Esophagus muscularis mucosa (tissue), 4 donors: ENCODE measurements at regions not wholly inside any gene's neighbourhood (a gene's known extent, or its start where the extent isn't known, plus 50 kb on each side); places are given as distances from the start of the nearest gene placed in this dataset.
"Not testable (repeated sequence)": the region's sequence is repeated elsewhere in the genome, so short reads cannot be mapped to it uniquely, and the experiment has no call there.

ENCODE experiments used
- DNase-seq: peaks from one replicate; pipeline ENCODE4 v3.0.0-alpha.2; 2017; ENCODE audit errors: extremely low spot score
- H3K27ac ChIP-seq, 4 donors: fragments of 200-600 bp; sonication (generic); replicated peaks in 1 of 4; 1 replicate in 3 of 4; 2 replicates in 1 of 4; pipeline ENCODE4 v1.5.1; 2016 to 2019; ENCODE audit warnings: mild to moderate bottlenecking in 1 of 4
- H3K27me3 ChIP-seq, 4 donors: fragments of 200-600 bp; sonication (generic); one replicate each; pipeline versions ENCODE4 v1.5.1 to v1.6.0; 2016 to 2019
- H3K36me3 ChIP-seq, 4 donors: fragments of 200-600 bp; sonication (generic); one replicate each; pipeline ENCODE4 v1.5.1; 2016 to 2019
- H3K4me1 ChIP-seq, 4 donors: fragments of 200-600 bp; sonication (generic); one replicate each; pipeline ENCODE4 v1.5.1; 2016 to 2019
- H3K4me3 ChIP-seq, 4 donors: fragments of 200-600 bp; sonication (generic); 1 replicate in 2 of 4; 2 replicates in 2 of 4; pipeline ENCODE4 v1.5.1; 2016 to 2019; ENCODE audit warnings: mild to moderate bottlenecking in 4 of 4, moderate library complexity in 1 of 4
- H3K9me3 ChIP-seq, 4 donors: fragments of 200-600 bp; sonication (generic); 1 replicate in 3 of 4; 2 replicates in 1 of 4; pipeline ENCODE4 v1.5.1; 2016 to 2019
- EP300 ChIP-seq: sonication (generic); formaldehyde crosslinking; IDR thresholded peaks from one replicate; pipeline ENCODE4 v1.6.1; 2017; ENCODE audit warnings: antibody characterized with exemption
- POLR2A ChIP-seq: fragments of 450-650 bp; IDR thresholded peaks from one replicate; pipeline ENCODE4 v1.6.1; 2017; ENCODE audit warnings: antibody characterized with exemption, moderate library complexity, mild to moderate bottlenecking, low read depth
- POLR2AphosphoS5 ChIP-seq, 2 donors: sonication (generic); formaldehyde crosslinking; IDR thresholded peaks; one replicate each; pipeline ENCODE4 v1.6.1; 2017; ENCODE audit warnings: antibody characterized with exemption in 2 of 2
- WGBS: methylation state at CpG from one replicate; pipeline ENCODE4 v1.1.5; 2018; 5-methylcytosine and 5-hydroxymethylcytosine counted together
- intact Hi-C: fragments of 100-400 bp; cut with DNase I; formaldehyde crosslinking; loops from one replicate; pipeline ENCODE4 v1.15.1; 2023
- TF ChIP-seq, protein P1 (sequence below), 3 experiments: fragments of 200-600 bp in 2 of 3; fragments of 450-650 bp in 1 of 3; sonication (generic) in 2 of 3; IDR thresholded peaks; one replicate each; pipeline ENCODE4 v1.5.1; 2017 to 2019; ENCODE audit warnings: antibody characterized with exemption in 3 of 3, mild to moderate bottlenecking in 2 of 3, moderate library complexity in 1 of 3

GRCh38 chr2:78817430-78817829 is 208.1 kb upstream of the REG3G start:
- WGBS, result 49% methylated on average over 4 of the region's 4 CpGs
- DNase-seq, result no peak
- H3K27me3 ChIP-seq, result no peaks in the 10 kb centered on the region
- H3K4me3 ChIP-seq, result no peak overlapping the region
- intact Hi-C loops, result no loop called here
- H3K9me3 ChIP-seq, result no peaks in the 10 kb centered on the region
- no peak overlapping the region for H3K27ac ChIP-seq
- H3K36me3 ChIP-seq, result no peaks in the 10 kb centered on the region
- TF ChIP-seq POLR2AphosphoS5 (IDR thresholded peaks at IDR 0.05) (no peak), POLR2A (no peak), EP300 (no peak)
- TF ChIP-seq, protein P1, sequence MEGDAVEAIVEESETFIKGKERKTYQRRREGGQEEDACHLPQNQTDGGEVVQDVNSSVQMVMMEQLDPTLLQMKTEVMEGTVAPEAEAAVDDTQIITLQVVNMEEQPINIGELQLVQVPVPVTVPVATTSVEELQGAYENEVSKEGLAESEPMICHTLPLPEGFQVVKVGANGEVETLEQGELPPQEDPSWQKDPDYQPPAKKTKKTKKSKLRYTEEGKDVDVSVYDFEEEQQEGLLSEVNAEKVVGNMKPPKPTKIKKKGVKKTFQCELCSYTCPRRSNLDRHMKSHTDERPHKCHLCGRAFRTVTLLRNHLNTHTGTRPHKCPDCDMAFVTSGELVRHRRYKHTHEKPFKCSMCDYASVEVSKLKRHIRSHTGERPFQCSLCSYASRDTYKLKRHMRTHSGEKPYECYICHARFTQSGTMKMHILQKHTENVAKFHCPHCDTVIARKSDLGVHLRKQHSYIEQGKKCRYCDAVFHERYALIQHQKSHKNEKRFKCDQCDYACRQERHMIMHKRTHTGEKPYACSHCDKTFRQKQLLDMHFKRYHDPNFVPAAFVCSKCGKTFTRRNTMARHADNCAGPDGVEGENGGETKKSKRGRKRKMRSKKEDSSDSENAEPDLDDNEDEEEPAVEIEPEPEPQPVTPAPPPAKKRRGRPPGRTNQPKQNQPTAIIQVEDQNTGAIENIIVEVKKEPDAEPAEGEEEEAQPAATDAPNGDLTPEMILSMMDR (IDR thresholded peaks at IDR 0.05), result no peak
- no peaks in the 10 kb centered on the region for H3K4me1 ChIP-seq

DNA sequence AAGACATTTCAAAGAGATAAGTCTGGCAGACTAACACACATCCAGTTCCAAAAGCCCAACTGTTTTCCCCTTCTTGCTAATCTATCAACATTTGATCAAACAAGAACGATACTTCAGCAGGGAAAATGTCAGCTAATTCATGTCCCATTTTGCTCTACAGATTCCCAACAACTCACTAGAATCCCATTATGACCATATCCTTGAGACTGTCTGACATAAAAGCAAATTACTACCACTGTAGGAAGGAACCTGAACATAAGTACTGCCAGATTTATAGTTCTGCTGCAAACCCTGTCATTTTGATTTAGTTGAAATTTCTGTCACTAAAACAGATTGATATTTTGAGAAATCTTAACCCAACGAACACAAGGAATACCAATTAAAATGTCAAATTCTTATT is 193.0 kb upstream of the REG3G start:
- H3K4me3 ChIP-seq, result no peak overlapping the region
- 57% methylated on average over 2 of the region's 2 CpGs for WGBS
- no peaks in the 10 kb centered on the region for H3K36me3 ChIP-seq
- H3K27me3 ChIP-seq, result no peaks in the 10 kb centered on the region
- no peak for DNase-seq
- intact Hi-C loops, result no loop called here
- no peaks in the 10 kb centered on the region for H3K4me1 ChIP-seq
- TF ChIP-seq EP300 (no peak), POLR2AphosphoS5 (IDR thresholded peaks at IDR 0.05) (no peak), POLR2A (no peak)
- TF ChIP-seq, protein P1 (IDR thresholded peaks at IDR 0.05), result no peak
- no peak overlapping the region for H3K27ac ChIP-seq
- H3K9me3 ChIP-seq, result no peaks in the 10 kb centered on the region

DNA sequence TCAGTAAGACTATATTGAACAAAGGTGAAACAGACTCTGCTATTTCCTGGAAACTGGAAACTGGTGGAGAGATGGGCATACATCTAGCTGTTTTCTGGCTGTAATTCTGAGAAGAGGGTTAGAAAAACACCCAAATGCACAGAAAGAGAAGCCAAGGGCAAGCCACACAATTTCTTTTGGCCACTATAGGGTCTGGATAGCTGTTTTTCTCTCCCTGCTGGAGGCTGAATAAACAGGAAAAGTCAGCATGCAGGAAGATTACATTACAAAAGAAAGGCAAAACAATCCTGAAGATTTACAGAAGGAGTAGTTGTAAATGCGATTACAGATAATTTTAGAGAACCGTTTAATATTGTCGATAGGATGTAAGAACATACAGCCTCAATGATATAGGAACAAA is 186.2 kb upstream of the REG3G start:
- H3K36me3 ChIP-seq, result no peaks in the 10 kb centered on the region

GRCh38 chr2:78840311-78840710 is 185.2 kb upstream of the REG3G start:
- H3K27me3 ChIP-seq, H3K4me3 ChIP-seq, DNase-seq, H3K27ac ChIP-seq, H3K4me1 ChIP-seq, H3K36me3 ChIP-seq, intact Hi-C loops, H3K9me3 ChIP-seq: not testable (repeated sequence)
- WGBS, result 90% methylated on average over 10 of the region's 10 CpGs

More for the DNA sequence above, 186.2 kb upstream of the REG3G start:
- TF ChIP-seq POLR2AphosphoS5 (IDR thresholded peaks at IDR 0.05) (no peak), POLR2A (no peak), EP300 (no peak)
- TF ChIP-seq, protein P1 (IDR thresholded peaks at IDR 0.05), result no peak
- no peaks in the 10 kb centered on the region for H3K27me3 ChIP-seq
- intact Hi-C loops, result no loop called here
- no peaks in the 10 kb centered on the region for H3K4me1 ChIP-seq
- 26% methylated on average over 3 of the region's 3 CpGs for WGBS
- no peak for DNase-seq
- H3K4me3 ChIP-seq, result no peak overlapping the region
- no peaks in the 10 kb centered on the region for H3K9me3 ChIP-seq
- no peak overlapping the region for H3K27ac ChIP-seq

DNA sequence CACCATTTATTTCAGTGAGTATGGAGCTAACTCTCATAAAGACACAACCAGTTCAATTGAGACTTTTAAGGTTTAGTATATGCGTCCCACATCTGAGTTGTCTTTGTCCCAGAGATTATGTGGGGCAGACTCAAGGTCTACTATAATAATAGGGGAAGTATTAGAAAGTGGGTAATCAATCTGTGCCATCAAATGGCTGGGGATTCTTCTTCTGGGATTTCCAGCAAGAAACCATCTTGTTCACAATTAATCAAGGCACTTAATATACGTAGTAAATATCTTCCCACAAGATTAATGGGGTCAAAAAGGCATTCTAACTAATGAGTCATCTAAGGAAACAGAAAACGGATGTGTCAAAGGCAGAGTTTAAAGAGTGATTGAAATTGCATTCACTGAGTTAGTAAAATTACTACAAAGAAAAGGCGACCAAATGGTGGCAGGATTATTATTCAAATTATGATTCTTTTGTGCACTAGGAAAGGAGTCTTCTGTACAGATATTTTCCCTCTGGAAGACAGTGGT is 179.8 kb upstream of the REG3G start:
- Histone ChIP-seq H3K27me3 (no peaks in the 10 kb centered on the region), H3K4me1 (no peaks in the 10 kb centered on the region), H3K9me3 (no peaks in the 10 kb centered on the region), H3K36me3 (no peaks in the 10 kb centered on the region), H3K4me3 (no peak overlapping the region), H3K27ac (no peak overlapping the region)
- intact Hi-C loops, result no loop called here
- no peak for TF ChIP-seq POLR2A
- TF ChIP-seq, protein P1 (IDR thresholded peaks at IDR 0.05), result no peak
- no peak for TF ChIP-seq EP300
- TF ChIP-seq POLR2AphosphoS5 (IDR thresholded peaks at IDR 0.05), result no peak
- WGBS, result 60% methylated on average over 4 of the region's 4 CpGs
- no peak for DNase-seq
